Duodenal mucosa (tissue), 2 donors: ENCODE measurements at regions not wholly inside any gene's neighbourhood (a gene's known extent, or its start where the extent isn't known, plus 50 kb on each side); places are given as distances from the start of the nearest gene placed in this dataset.

ENCODE experiments used
- H3K27ac ChIP-seq: one replicate; pipeline ENCODE4 v1.7.0; 2013; ENCODE audit warnings: low read depth, low read length
- H3K27me3 ChIP-seq, 2 donors: one replicate each; pipeline ENCODE4 v1.7.0; 2013; ENCODE audit warnings: low read length in 2 of 2, control low read depth in 1 of 2; ENCODE audit not compliant: insufficient read depth in 2 of 2, control insufficient read depth in 1 of 2
- H3K36me3 ChIP-seq, 2 donors: one replicate each; pipeline ENCODE4 v1.7.0; 2013; ENCODE audit warnings: low read length in 2 of 2, control low read depth in 1 of 2; ENCODE audit not compliant: insufficient read depth in 2 of 2, control insufficient read depth in 1 of 2
- H3K4me1 ChIP-seq, 2 donors: one replicate each; pipeline ENCODE4 v1.7.0; 2013; ENCODE audit warnings: low read length in 2 of 2, control low read depth in 1 of 2; ENCODE audit not compliant: insufficient read depth in 2 of 2, control insufficient read depth in 1 of 2
- H3K4me3 ChIP-seq, 2 donors: one replicate each; pipeline ENCODE4 v1.7.0; 2013; ENCODE audit warnings: low read length in 2 of 2, low read depth in 1 of 2
- H3K9ac ChIP-seq, 2 donors: one replicate each; pipeline ENCODE4 v1.7.0; 2013; ENCODE audit warnings: low read length in 2 of 2, low read depth in 1 of 2
- H3K9me3 ChIP-seq, 2 donors: one replicate each; pipeline ENCODE4 v1.7.0; 2013; ENCODE audit warnings: low read length in 2 of 2, control low read depth in 1 of 2; ENCODE audit not compliant: control insufficient read depth in 1 of 2

DNA sequence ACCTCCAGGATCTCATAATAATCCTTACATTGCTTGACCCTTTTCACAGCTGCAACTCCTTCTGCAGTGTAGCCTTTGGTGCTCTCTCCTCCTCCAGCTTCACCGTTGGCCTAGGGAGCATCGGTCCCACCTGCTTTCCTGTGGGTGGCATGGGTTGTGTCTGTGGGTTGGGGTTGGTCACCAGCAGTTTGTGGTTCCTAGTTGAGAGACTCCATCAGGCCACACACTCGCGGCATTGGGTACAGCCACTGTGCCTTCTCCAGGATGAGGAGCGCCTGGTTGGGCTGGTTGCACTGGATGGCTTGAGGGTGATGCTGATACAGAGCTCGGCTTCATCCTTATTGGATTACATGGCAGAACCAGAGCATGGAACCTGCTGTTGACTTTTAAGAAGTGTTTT lies 69.4 kb upstream of the SPRED2 start:
- no peaks in the 10 kb centered on the region for H3K36me3 ChIP-seq
- no peaks in the 10 kb centered on the region for H3K27me3 ChIP-seq
- H3K27ac ChIP-seq: no peak overlapping the region
- H3K4me3 ChIP-seq: no peak overlapping the region
- no peaks in the 10 kb centered on the region for H3K9me3 ChIP-seq
- no peaks in the 10 kb centered on the region for H3K4me1 ChIP-seq
- H3K9ac ChIP-seq: no peak overlapping the region

- Histone ChIP-seq H3K9me3 (no peaks in the 10 kb centered on the region), H3K27me3 (no peaks in the 10 kb centered on the region), H3K36me3 (no peaks in the 10 kb centered on the region)
Measured at GRCh38 chr2:65501074-65501473, 68.7 kb upstream of the SPRED2 start.

GRCh38 chr2:65500310-65501040 lies 68.1 kb upstream of the SPRED2 start:
- H3K36me3 ChIP-seq: no peaks in the 10 kb centered on the region
- H3K27me3 ChIP-seq: no peaks in the 10 kb centered on the region
- no peak overlapping the region for H3K9ac ChIP-seq
- H3K4me1 ChIP-seq: no peaks in the 10 kb centered on the region
- H3K4me3 ChIP-seq: peak overlapping the region in 1 of 2 donors; percentile 45
- no peak overlapping the region for H3K27ac ChIP-seq
- no peaks in the 10 kb centered on the region for H3K9me3 ChIP-seq

More at GRCh38 chr2:65501074-65501473, 68.7 kb upstream of the SPRED2 start:
- Histone ChIP-seq H3K9ac (no peak overlapping the region), H3K4me3 (peak overlapping the region in 1 of 2 donors; percentile 45), H3K4me1 (no peaks in the 10 kb centered on the region), H3K27ac (no peak overlapping the region)

DNA sequence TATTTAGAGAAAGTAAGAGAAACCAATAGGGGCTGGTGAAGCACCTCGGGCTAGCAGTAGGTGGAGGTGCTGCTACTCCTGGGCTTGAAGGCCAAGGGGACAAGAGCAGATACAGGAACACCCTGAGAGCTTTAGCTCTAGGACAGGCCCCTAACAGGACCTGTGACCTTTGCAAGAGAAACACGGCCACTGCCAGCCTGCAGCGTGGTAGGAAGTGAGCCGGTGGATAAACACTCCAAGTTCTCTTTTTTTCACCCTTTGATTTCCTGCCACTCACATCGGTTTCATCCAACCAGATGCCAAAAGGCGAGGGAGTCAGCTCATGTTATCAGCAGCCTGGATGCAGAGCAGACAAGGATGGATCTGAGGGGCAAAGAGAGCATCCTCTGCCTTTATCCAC lies 66.8 kb upstream of the SPRED2 start:
- Histone ChIP-seq H3K27me3 (no peaks in the 10 kb centered on the region), H3K9me3 (no peaks in the 10 kb centered on the region), H3K27ac (no peak overlapping the region), H3K4me3 (no peak overlapping the region), H3K36me3 (no peaks in the 10 kb centered on the region), H3K9ac (no peak overlapping the region), H3K4me1 (no peaks in the 10 kb centered on the region)

GRCh38 chr2:65498396-65498795 lies 66.0 kb upstream of the SPRED2 start:
- Histone ChIP-seq H3K9ac (no peak overlapping the region), H3K36me3 (no peaks in the 10 kb centered on the region), H3K4me1 (no peaks in the 10 kb centered on the region), H3K27ac (no peak overlapping the region), H3K4me3 (no peak overlapping the region), H3K9me3 (no peaks in the 10 kb centered on the region), H3K27me3 (no peaks in the 10 kb centered on the region)

GRCh38 chr2:65495251-65495877 lies 63.0 kb upstream of the SPRED2 start:
- Histone ChIP-seq H3K27ac (no peak overlapping the region), H3K27me3 (no peaks in the 10 kb centered on the region), H3K36me3 (no peaks in the 10 kb centered on the region)

GRCh38 chr2:65494078-65494477 lies 61.7 kb upstream of the SPRED2 start:
- no peak overlapping the region for H3K4me3 ChIP-seq
- H3K36me3 ChIP-seq: no peaks in the 10 kb centered on the region
- no peak overlapping the region for H3K27ac ChIP-seq
- H3K9me3 ChIP-seq: no peaks in the 10 kb centered on the region
- H3K27me3 ChIP-seq: no peaks in the 10 kb centered on the region
- H3K9ac ChIP-seq: no peak overlapping the region
- peaks cover 0 to 4% of the 10 kb centered on the region in 2 donors for H3K4me1 ChIP-seq

More at GRCh38 chr2:65495251-65495877, 63.0 kb upstream of the SPRED2 start:
- no peak overlapping the region for H3K4me3 ChIP-seq
- H3K4me1 ChIP-seq: no peaks in the 10 kb centered on the region
- no peak overlapping the region for H3K9ac ChIP-seq
- no peaks in the 10 kb centered on the region for H3K9me3 ChIP-seq

DNA sequence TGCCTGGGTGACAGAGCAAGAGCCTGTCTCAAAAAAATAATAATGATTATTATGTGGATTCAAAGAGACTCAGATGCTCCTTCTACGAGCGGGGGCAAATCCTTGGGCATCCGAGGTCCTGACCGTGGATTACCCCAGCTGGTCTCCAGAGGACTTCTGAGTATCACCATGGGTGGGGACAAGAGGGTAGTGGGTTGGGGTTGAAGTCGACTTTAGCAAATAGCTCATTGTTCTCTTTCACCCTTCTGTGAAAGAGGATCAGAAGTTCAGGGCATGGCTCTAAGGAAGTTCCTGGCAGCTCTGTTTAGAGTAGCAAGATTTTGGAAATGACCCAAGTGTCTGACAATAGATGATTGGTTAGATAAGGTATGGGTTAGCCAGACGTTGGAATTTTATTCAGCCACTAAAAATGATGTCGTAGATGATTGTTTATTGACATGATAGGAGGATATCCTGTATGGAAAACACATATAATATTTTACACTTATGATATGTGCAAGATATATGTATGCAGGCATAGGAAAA lies 59.0 kb upstream of the SPRED2 start:
- Histone ChIP-seq H3K4me3 (no peak overlapping the region), H3K27ac (no peak overlapping the region), H3K4me1 (peaks cover 0 to 4% of the 10 kb centered on the region in 2 donors), H3K36me3 (no peaks in the 10 kb centered on the region), H3K9me3 (peaks cover 0 to 4% of the 10 kb centered on the region in 2 donors), H3K27me3 (no peaks in the 10 kb centered on the region), H3K9ac (no peak overlapping the region)

- Histone ChIP-seq H3K27me3 (no peaks in the 10 kb centered on the region), H3K36me3 (no peaks in the 10 kb centered on the region), H3K27ac (no peak overlapping the region), H3K4me1 (peaks cover 0 to 4% of the 10 kb centered on the region in 2 donors), H3K4me3 (no peak overlapping the region), H3K9me3 (peaks cover 0 to 4% of the 10 kb centered on the region in 2 donors), H3K9ac (no peak overlapping the region)
Measured at GRCh38 chr2:65490222-65490621, 57.8 kb upstream of the SPRED2 start.

- no peak overlapping the region for H3K27ac ChIP-seq
- H3K4me3 ChIP-seq: no peak overlapping the region
- no peak overlapping the region for H3K9ac ChIP-seq
- H3K9me3 ChIP-seq: peaks cover 0 to 4% of the 10 kb centered on the region in 2 donors
- no peaks in the 10 kb centered on the region for H3K36me3 ChIP-seq
- H3K27me3 ChIP-seq: no peaks in the 10 kb centered on the region
- peaks cover 0 to 4% of the 10 kb centered on the region in 2 donors for H3K4me1 ChIP-seq
Measured at GRCh38 chr2:65489269-65489668, 56.9 kb upstream of the SPRED2 start.
